Panc1 (cell line): ENCODE measurements at regions not wholly inside any gene's neighbourhood (a gene's known extent, or its start where the extent isn't known, plus 50 kb on each side); places are given as distances from the start of the nearest gene placed in this dataset.

ENCODE experiments used
- ATAC-seq: fragments of 200-7000 bp; cut with Tn5 transposase; 2 replicates; pipeline ENCODE4 v1.9.1; 2020; ENCODE audit warnings: mild to moderate bottlenecking, moderate library complexity
- BruUV-seq: library from RNA; stranded (reverse); fragments of 400-500 nt; replicated peaks from 2 replicates; lab custom pipeline; 2021; lab: Mats Ljungman, UMichigan
- CTCF ChIA-PET: fragments of 300-600 bp; sonication (Branson Sonifier 250); formaldehyde crosslinking; loops from one replicate; lab custom pipeline; 2022; ENCODE audit warnings: antibody characterized with exemption; lab: Charles Lee
- POLR2A ChIA-PET: fragments of 300-600 bp; sonication (Branson Sonifier 250); formaldehyde crosslinking; loops from one replicate; lab custom pipeline; 2022; ENCODE audit warnings: antibody characterized with exemption; lab: Charles Lee
- DNase-seq: peaks from one replicate; pipeline ENCODE4 v3.0.0-alpha.2; 2010; ENCODE audit warnings: low read depth, low spot score
- H3K27ac ChIP-seq: 2 replicates; pipeline ENCODE4 v1.5.1; 2011; ENCODE audit warnings: mild to moderate bottlenecking, low read length, inconsistent platforms
- H3K27me3 ChIP-seq: fragments of 200-500 bp; sonication (Bioruptor generic); 2 replicates; pipeline ENCODE4 v1.6.0; 2014; ENCODE audit warnings: low read length, inconsistent platforms; ENCODE audit not compliant: control insufficient read depth, insufficient read depth
- H3K36me3 ChIP-seq: fragments of 200-500 bp; sonication (Bioruptor generic); 2 replicates; pipeline ENCODE4 v1.5.1; 2014; ENCODE audit warnings: inconsistent platforms, mild to moderate bottlenecking, low read length, moderate library complexity; ENCODE audit not compliant: control insufficient read depth, insufficient read depth
- H3K4me1 ChIP-seq: 2 replicates; pipeline ENCODE4 v1.5.1; 2011; ENCODE audit warnings: inconsistent platforms, mild to moderate bottlenecking, low read length, moderate library complexity; ENCODE audit not compliant: control insufficient read depth, insufficient read depth
- H3K4me3 ChIP-seq, 2 experiments: 2 replicates each; pipeline ENCODE4 v1.5.1; 2011 to 2012; ENCODE audit warnings: low read depth in 2 of 2, low read length in 2 of 2, mild to moderate bottlenecking in 2 of 2, inconsistent platforms in 1 of 2, moderate library complexity in 1 of 2
- H3K9me3 ChIP-seq: fragments of 200-500 bp; sonication (Bioruptor generic); 2 replicates; pipeline ENCODE4 v1.5.1; 2014; ENCODE audit warnings: low read depth, mild to moderate bottlenecking, inconsistent platforms, low read length, moderate library complexity; ENCODE audit not compliant: control insufficient read depth, insufficient read depth
- POLR2AphosphoS5 ChIP-seq: IDR thresholded peaks from 2 replicates; pipeline ENCODE4 v1.6.1; 2012; ENCODE audit warnings: mild to moderate bottlenecking, low read depth, low read length, moderate library complexity
- SIN3A ChIP-seq: IDR thresholded peaks from 2 replicates; pipeline ENCODE4 v1.6.1; 2012; ENCODE audit warnings: low read depth, mild to moderate bottlenecking, low read length, moderate library complexity, borderline replicate concordance; ENCODE audit not compliant: insufficient read depth
- TCF7L2 ChIP-seq: IDR thresholded peaks from 2 replicates; pipeline ENCODE4 v1.6.1; 2011; ENCODE audit warnings: mild to moderate bottlenecking, low read depth, low read length, inconsistent platforms
- in situ Hi-C: cut with HindIII; loops from 2 replicates; pipeline ENCODE4 v1.10.0; 2016; ENCODE audit warnings: low sequenced_read_pairs, low pct_unique_long_range_greater_than_20kb
- intact Hi-C: fragments of 100-400 bp; cut with micrococcal nuclease; formaldehyde crosslinking; loops from one replicate; pipeline ENCODE4 v1.10.0; 2022; ENCODE audit not compliant: unreplicated experiment
- TF ChIP-seq, protein P1 (sequence below): fragments of 450-650 bp; IDR thresholded peaks from 2 replicates; pipeline ENCODE4 v1.5.1; 2017; ENCODE audit warnings: mild to moderate bottlenecking
- TF ChIP-seq, protein P2 (sequence below), 2 experiments: IDR thresholded peaks; 2 replicates each; pipeline ENCODE4 v1.6.1; 2011 to 2012; ENCODE audit warnings: low read depth in 2 of 2, control low read depth in 1 of 2, low read length in 1 of 2, mild to moderate bottlenecking in 1 of 2, moderate library complexity in 1 of 2; ENCODE audit not compliant: insufficient read depth in 1 of 2

GRCh38 chr5:2205185-2205585 is 322.5 kb upstream of the IRX4 start:
- CTCF ChIA-PET, result no interaction called here
- Histone ChIP-seq H3K4me3 (no peak overlapping the region), H3K36me3 (no peaks in the 10 kb centered on the region), H3K4me1 (no peaks in the 10 kb centered on the region), H3K9me3 (no peaks in the 10 kb centered on the region), H3K27me3 (peaks cover 10% of the 10 kb centered on the region), H3K27ac (no peak overlapping the region)
- no TSS peak for BruUV-seq
- POLR2A ChIA-PET, result interaction anchor here (0.6 kb wide), 1 partner anchor 103 kb away, joined by 9 read pairs; no protein-coding TSS in a partner anchor
- DNase-seq (no peak), ATAC-seq (no peak)
- in situ Hi-C loops (no loop called here), intact Hi-C loops (no loop called here)
- TF ChIP-seq, protein P1, sequence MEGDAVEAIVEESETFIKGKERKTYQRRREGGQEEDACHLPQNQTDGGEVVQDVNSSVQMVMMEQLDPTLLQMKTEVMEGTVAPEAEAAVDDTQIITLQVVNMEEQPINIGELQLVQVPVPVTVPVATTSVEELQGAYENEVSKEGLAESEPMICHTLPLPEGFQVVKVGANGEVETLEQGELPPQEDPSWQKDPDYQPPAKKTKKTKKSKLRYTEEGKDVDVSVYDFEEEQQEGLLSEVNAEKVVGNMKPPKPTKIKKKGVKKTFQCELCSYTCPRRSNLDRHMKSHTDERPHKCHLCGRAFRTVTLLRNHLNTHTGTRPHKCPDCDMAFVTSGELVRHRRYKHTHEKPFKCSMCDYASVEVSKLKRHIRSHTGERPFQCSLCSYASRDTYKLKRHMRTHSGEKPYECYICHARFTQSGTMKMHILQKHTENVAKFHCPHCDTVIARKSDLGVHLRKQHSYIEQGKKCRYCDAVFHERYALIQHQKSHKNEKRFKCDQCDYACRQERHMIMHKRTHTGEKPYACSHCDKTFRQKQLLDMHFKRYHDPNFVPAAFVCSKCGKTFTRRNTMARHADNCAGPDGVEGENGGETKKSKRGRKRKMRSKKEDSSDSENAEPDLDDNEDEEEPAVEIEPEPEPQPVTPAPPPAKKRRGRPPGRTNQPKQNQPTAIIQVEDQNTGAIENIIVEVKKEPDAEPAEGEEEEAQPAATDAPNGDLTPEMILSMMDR, result no peak
- TF ChIP-seq POLR2AphosphoS5 (no peak), TCF7L2 (no peak), SIN3A (no peak)
- TF ChIP-seq, protein P2, sequence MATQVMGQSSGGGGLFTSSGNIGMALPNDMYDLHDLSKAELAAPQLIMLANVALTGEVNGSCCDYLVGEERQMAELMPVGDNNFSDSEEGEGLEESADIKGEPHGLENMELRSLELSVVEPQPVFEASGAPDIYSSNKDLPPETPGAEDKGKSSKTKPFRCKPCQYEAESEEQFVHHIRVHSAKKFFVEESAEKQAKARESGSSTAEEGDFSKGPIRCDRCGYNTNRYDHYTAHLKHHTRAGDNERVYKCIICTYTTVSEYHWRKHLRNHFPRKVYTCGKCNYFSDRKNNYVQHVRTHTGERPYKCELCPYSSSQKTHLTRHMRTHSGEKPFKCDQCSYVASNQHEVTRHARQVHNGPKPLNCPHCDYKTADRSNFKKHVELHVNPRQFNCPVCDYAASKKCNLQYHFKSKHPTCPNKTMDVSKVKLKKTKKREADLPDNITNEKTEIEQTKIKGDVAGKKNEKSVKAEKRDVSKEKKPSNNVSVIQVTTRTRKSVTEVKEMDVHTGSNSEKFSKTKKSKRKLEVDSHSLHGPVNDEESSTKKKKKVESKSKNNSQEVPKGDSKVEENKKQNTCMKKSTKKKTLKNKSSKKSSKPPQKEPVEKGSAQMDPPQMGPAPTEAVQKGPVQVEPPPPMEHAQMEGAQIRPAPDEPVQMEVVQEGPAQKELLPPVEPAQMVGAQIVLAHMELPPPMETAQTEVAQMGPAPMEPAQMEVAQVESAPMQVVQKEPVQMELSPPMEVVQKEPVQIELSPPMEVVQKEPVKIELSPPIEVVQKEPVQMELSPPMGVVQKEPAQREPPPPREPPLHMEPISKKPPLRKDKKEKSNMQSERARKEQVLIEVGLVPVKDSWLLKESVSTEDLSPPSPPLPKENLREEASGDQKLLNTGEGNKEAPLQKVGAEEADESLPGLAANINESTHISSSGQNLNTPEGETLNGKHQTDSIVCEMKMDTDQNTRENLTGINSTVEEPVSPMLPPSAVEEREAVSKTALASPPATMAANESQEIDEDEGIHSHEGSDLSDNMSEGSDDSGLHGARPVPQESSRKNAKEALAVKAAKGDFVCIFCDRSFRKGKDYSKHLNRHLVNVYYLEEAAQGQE (IDR thresholded peaks at IDR 0.05; ENCODE audit: insufficient read depth in 1 of 2, low read depth in 2 of 2, low read length in 1 of 2), result no peak

GRCh38 chr5:2204366-2205184 is 321.9 kb upstream of the IRX4 start:
- in situ Hi-C loops (no loop called here), intact Hi-C loops (no loop called here)
- ChIA-PET CTCF (no interaction called here), POLR2A (interaction anchor here (0.6 kb wide), 1 partner anchor 102 kb away, joined by 9 read pairs; no protein-coding TSS in a partner anchor)
- H3K4me1 ChIP-seq, result no peaks in the 10 kb centered on the region
- TF ChIP-seq, protein P2 (IDR thresholded peaks at IDR 0.05; ENCODE audit: insufficient read depth in 1 of 2, low read depth in 2 of 2, low read length in 1 of 2), result no peak
- no peak for TF ChIP-seq SIN3A
- no peaks in the 10 kb centered on the region for H3K9me3 ChIP-seq
- ATAC-seq, result no peak
- no TSS peak for BruUV-seq
- peaks cover 9% of the 10 kb centered on the region for H3K27me3 ChIP-seq
- H3K4me3 ChIP-seq, result no peak overlapping the region
- H3K27ac ChIP-seq, result no peak overlapping the region
- DNase-seq, result no peak
- H3K36me3 ChIP-seq, result no peaks in the 10 kb centered on the region
